WTC11 (cell line): ENCODE measurements at regions not wholly inside any gene's neighbourhood (a gene's known extent, or its start where the extent isn't known, plus 50 kb on each side); places are given as distances from the start of the nearest gene placed in this dataset.

Source experiments
- ATF1 ChIP-seq: sonication (generic); formaldehyde crosslinking; IDR thresholded peaks from 2 replicates; pipeline ENCODE4 v1.8.1; 2023; ENCODE audit warnings: mild to moderate bottlenecking, moderate library complexity, missing genetic modification reagents
- CREB1 ChIP-seq: sonication (generic); formaldehyde crosslinking; IDR thresholded peaks from 2 replicates; pipeline ENCODE4 v1.8.0; 2023; ENCODE audit warnings: mild to moderate bottlenecking, missing genetic modification reagents
- ESRRA ChIP-seq: sonication (generic); formaldehyde crosslinking; IDR thresholded peaks from 2 replicates; pipeline ENCODE4 v1.8.1; 2022; ENCODE audit warnings: mild to moderate bottlenecking, missing genetic modification reagents, borderline replicate concordance
- ZNF138 ChIP-seq: sonication (generic); formaldehyde crosslinking; conservative IDR thresholded peaks from 2 replicates; pipeline ENCODE4 v1.8.1; 2022; ENCODE audit warnings: mild to moderate bottlenecking, moderate library complexity, missing genetic modification reagents
- TF ChIP-seq, protein P1 (sequence below): fragments of 250-450 bp; sonication (Bioruptor Pico); IDR thresholded peaks from 2 replicates; pipeline ENCODE4 v1.9.0; 2021; ENCODE audit warnings: mild to moderate bottlenecking
- TF ChIP-seq, protein P2 (sequence below): fragments of 200-600 bp; IDR thresholded peaks from 2 replicates; pipeline ENCODE4 v1.8.0; 2022; ENCODE audit warnings: antibody characterized with exemption
- TF ChIP-seq, protein P3 (sequence below): sonication (generic); formaldehyde crosslinking; IDR thresholded peaks from 2 replicates; pipeline ENCODE4 v1.8.1; 2022; ENCODE audit warnings: low read depth, mild to moderate bottlenecking, moderate library complexity, missing genetic modification reagents, borderline replicate concordance
- TF ChIP-seq, protein P4 (sequence below): sonication (generic); formaldehyde crosslinking; IDR thresholded peaks from 2 replicates; pipeline ENCODE4 v1.8.0; 2022; ENCODE audit warnings: mild to moderate bottlenecking, missing genetic modification reagents
- TF ChIP-seq, protein P5 (sequence below): sonication (generic); formaldehyde crosslinking; conservative IDR thresholded peaks from 2 replicates; pipeline ENCODE4 v1.8.1; 2023; ENCODE audit warnings: mild to moderate bottlenecking, low read depth, missing genetic modification reagents, moderate library complexity
- TF ChIP-seq, protein P6 (sequence below): sonication (generic); formaldehyde crosslinking; IDR thresholded peaks from 2 replicates; pipeline ENCODE4 v1.8.0; 2022; ENCODE audit warnings: mild to moderate bottlenecking, missing genetic modification reagents

DNA sequence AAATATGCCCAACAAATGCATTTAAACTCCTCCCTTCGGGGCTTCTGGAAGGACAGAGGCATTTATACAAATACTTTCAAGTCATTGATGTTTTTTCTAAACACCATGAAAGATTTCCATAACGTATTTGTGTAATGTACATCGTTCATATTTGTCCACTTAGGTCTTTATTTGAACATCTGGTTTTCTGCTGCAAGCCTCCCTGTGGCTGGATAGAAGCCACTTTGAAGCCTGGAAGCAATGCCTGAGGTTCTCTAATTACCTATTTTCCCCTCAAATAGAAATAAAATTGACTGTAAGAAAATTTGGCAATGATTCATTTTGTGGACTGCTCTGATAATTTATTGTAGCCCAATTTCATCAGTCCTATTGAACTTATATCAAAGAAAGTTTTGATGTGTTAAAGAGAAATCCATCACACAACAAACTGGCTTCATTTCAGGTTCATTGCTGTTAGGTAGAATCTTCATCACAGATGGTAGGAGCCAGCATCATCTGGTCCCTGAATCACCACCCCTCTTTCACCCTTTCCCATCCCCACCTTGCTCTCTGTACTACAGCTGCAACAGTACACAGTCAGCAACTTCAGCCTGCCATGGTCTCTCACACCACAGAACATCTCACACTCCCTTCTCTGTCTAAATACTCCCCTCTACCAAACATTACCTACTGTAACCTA lies 186.0 kb upstream of the MGMT start:
- TF ChIP-seq, protein P1, sequence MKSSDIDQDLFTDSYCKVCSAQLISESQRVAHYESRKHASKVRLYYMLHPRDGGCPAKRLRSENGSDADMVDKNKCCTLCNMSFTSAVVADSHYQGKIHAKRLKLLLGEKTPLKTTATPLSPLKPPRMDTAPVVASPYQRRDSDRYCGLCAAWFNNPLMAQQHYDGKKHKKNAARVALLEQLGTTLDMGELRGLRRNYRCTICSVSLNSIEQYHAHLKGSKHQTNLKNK (CRISPR knock-in tag) = no peak
- TF ChIP-seq, protein P2, sequence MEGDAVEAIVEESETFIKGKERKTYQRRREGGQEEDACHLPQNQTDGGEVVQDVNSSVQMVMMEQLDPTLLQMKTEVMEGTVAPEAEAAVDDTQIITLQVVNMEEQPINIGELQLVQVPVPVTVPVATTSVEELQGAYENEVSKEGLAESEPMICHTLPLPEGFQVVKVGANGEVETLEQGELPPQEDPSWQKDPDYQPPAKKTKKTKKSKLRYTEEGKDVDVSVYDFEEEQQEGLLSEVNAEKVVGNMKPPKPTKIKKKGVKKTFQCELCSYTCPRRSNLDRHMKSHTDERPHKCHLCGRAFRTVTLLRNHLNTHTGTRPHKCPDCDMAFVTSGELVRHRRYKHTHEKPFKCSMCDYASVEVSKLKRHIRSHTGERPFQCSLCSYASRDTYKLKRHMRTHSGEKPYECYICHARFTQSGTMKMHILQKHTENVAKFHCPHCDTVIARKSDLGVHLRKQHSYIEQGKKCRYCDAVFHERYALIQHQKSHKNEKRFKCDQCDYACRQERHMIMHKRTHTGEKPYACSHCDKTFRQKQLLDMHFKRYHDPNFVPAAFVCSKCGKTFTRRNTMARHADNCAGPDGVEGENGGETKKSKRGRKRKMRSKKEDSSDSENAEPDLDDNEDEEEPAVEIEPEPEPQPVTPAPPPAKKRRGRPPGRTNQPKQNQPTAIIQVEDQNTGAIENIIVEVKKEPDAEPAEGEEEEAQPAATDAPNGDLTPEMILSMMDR = no peak
- TF ChIP-seq, protein P3, sequence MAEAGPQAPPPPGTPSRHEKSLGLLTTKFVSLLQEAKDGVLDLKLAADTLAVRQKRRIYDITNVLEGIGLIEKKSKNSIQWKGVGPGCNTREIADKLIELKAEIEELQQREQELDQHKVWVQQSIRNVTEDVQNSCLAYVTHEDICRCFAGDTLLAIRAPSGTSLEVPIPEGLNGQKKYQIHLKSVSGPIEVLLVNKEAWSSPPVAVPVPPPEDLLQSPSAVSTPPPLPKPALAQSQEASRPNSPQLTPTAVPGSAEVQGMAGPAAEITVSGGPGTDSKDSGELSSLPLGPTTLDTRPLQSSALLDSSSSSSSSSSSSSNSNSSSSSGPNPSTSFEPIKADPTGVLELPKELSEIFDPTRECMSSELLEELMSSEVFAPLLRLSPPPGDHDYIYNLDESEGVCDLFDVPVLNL (CRISPR knock-in tag) = no peak
- TF ChIP-seq ZNF138 (no peak), CREB1 (CRISPR knock-in tag) (no peak), ESRRA (CRISPR knock-in tag) (no peak), ATF1 (CRISPR knock-in tag) (no peak)
- TF ChIP-seq, protein P4, sequence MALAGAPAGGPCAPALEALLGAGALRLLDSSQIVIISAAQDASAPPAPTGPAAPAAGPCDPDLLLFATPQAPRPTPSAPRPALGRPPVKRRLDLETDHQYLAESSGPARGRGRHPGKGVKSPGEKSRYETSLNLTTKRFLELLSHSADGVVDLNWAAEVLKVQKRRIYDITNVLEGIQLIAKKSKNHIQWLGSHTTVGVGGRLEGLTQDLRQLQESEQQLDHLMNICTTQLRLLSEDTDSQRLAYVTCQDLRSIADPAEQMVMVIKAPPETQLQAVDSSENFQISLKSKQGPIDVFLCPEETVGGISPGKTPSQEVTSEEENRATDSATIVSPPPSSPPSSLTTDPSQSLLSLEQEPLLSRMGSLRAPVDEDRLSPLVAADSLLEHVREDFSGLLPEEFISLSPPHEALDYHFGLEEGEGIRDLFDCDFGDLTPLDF (CRISPR knock-in tag) = no peak
- TF ChIP-seq, protein P5, sequence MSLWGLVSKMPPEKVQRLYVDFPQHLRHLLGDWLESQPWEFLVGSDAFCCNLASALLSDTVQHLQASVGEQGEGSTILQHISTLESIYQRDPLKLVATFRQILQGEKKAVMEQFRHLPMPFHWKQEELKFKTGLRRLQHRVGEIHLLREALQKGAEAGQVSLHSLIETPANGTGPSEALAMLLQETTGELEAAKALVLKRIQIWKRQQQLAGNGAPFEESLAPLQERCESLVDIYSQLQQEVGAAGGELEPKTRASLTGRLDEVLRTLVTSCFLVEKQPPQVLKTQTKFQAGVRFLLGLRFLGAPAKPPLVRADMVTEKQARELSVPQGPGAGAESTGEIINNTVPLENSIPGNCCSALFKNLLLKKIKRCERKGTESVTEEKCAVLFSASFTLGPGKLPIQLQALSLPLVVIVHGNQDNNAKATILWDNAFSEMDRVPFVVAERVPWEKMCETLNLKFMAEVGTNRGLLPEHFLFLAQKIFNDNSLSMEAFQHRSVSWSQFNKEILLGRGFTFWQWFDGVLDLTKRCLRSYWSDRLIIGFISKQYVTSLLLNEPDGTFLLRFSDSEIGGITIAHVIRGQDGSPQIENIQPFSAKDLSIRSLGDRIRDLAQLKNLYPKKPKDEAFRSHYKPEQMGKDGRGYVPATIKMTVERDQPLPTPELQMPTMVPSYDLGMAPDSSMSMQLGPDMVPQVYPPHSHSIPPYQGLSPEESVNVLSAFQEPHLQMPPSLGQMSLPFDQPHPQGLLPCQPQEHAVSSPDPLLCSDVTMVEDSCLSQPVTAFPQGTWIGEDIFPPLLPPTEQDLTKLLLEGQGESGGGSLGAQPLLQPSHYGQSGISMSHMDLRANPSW = no peak
- TF ChIP-seq, protein P6, sequence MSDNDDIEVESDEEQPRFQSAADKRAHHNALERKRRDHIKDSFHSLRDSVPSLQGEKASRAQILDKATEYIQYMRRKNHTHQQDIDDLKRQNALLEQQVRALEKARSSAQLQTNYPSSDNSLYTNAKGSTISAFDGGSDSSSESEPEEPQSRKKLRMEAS (CRISPR knock-in tag) = no peak
